ENCODE measurements at regions not wholly inside any gene's neighbourhood (a gene's known extent, or its start where the extent isn't known, plus 50 kb on each side); places are given as distances from the start of the nearest gene placed in this dataset.

DNA sequence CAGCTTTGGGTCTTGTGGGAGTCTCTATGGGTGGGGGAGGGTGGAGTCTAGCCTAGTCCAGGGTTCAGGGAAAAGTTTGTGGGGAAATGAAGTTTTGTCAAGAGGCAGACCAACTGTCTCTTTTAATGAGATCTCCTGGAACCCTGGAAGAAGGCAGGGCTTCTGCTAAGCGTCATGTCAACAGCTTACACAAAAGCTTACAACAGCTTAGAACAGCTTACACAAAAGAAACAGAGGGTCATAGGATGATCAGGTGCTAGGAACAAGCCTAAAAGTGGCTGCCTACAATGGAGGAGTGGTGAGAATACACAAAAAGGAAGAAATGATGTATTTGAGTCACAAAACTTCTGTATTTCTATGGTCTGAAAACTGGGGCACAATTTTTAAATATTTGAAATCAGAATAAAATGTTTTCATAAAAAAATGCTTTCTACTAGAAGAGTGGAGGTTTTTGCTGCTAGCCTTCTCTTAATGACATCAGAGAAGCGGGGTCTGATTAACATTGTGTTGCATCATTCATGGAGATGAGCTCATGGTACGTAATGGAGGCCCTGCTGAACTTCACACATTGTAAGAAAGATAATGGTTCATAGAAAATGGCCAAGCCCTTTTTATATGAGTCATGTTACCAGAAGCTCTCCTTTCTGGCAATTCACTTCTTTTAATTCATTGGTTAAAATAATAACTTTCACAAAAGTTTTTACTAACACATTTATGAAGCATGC, 351.0 kb downstream of the PIK3C3 start:
- in situ Hi-C loops (cut with MboI; ENCODE audit: low pct_ligation_motif_present in 1 of 4, low pct_unique_long_range_greater_than_20kb in 1 of 4, low sequenced_read_pairs in 3 of 4) (loop anchor here in 1 of 4 donors (25.0 kb wide), 1 partner anchor 1256 kb away; no protein-coding TSS in a partner anchor), intact Hi-C loops (cut with DNase I; ENCODE audit: low total_unique reads) (no loop called here)
- H3K36me3 ChIP-seq, result no peaks in the 10 kb centered on the region
- no peak overlapping the region for H3K4me3 ChIP-seq
- TF ChIP-seq EP300 (IDR thresholded peaks at IDR 0.05; ENCODE audit: low read depth) (no peak), POLR2A (IDR thresholded peaks at IDR 0.05) (no peak), POLR2AphosphoS5 (IDR thresholded peaks at IDR 0.05) (no peak)
- TF ChIP-seq, protein P1, sequence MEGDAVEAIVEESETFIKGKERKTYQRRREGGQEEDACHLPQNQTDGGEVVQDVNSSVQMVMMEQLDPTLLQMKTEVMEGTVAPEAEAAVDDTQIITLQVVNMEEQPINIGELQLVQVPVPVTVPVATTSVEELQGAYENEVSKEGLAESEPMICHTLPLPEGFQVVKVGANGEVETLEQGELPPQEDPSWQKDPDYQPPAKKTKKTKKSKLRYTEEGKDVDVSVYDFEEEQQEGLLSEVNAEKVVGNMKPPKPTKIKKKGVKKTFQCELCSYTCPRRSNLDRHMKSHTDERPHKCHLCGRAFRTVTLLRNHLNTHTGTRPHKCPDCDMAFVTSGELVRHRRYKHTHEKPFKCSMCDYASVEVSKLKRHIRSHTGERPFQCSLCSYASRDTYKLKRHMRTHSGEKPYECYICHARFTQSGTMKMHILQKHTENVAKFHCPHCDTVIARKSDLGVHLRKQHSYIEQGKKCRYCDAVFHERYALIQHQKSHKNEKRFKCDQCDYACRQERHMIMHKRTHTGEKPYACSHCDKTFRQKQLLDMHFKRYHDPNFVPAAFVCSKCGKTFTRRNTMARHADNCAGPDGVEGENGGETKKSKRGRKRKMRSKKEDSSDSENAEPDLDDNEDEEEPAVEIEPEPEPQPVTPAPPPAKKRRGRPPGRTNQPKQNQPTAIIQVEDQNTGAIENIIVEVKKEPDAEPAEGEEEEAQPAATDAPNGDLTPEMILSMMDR (IDR thresholded peaks at IDR 0.05), result no peak
- no peaks in the 10 kb centered on the region for H3K9me3 ChIP-seq
- DNase-seq, result no peak
- no peak overlapping the region for H3K27ac ChIP-seq
- no peaks in the 10 kb centered on the region for H3K4me1 ChIP-seq
- WGBS, 2 donors (ENCODE audit: low coverage in 1 of 2), result 68 to 71% methylated on average over 2 to 3 of the region's 3 CpGs
- H3K27me3 ChIP-seq, result no peaks in the 10 kb centered on the region

DNA sequence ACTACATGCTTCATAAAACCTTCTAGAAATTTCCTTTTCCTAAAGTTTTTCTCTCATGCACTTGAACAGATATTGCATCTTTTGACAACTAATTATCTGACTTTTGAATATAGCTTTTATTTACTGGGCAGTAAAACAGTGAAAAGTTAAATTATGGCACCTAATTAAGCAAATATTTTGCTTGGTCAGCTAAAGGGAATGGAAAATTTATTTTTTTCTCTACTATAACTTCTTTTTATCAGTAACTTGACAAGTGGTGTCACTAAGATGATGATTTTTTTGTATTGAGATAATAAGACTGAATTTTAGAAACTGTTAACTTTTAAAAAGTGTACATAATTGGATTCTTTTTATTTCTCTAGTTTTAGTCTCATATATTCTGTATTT, 351.6 kb downstream of the PIK3C3 start:
- DNase-seq, result no peak
- in situ Hi-C loops (cut with MboI; ENCODE audit: low pct_ligation_motif_present in 1 of 4, low pct_unique_long_range_greater_than_20kb in 1 of 4, low sequenced_read_pairs in 3 of 4), result loop anchor here in 1 of 4 donors (25.0 kb wide), 1 partner anchor 1256 kb away; no protein-coding TSS in a partner anchor
- intact Hi-C loops (cut with DNase I; ENCODE audit: low total_unique reads), result no loop called here

DNA sequence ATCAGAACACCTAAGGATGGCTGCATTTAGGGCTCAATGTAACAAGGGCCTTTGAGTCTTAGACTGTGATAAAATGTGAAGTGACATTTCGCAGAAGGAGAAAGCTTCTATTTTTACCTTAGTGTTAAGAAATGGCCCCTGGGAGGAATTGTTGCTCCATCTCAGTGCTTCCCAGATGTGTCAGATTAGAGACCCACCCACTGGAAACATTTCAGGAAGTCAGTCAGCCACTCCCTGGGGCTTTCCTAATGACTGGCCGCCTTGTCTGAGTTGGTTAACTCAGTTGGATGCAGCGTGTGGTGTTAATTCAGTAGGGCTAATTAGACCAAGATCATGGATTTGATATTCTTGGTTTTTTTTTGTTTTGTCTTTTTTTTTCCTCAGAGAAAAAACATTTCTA, 355.9 kb downstream of the PIK3C3 start:
- H3K27me3 ChIP-seq, result peaks cover 3% of the 10 kb centered on the region
- DNase-seq, result no peak
- no peaks in the 10 kb centered on the region for H3K4me1 ChIP-seq
- H3K36me3 ChIP-seq, result no peaks in the 10 kb centered on the region
- 33 to 76% methylated on average over 2 to 3 of the region's 3 CpGs for WGBS, 2 donors (ENCODE audit: low coverage in 1 of 2)
- TF ChIP-seq, protein P1 (IDR thresholded peaks at IDR 0.05), result no peak
- TF ChIP-seq EP300 (IDR thresholded peaks at IDR 0.05; ENCODE audit: low read depth) (no peak), POLR2AphosphoS5 (IDR thresholded peaks at IDR 0.05) (no peak), POLR2A (IDR thresholded peaks at IDR 0.05) (no peak)
- no peak overlapping the region for H3K27ac ChIP-seq
- H3K9me3 ChIP-seq, result no peaks in the 10 kb centered on the region
- in situ Hi-C loops (cut with MboI; ENCODE audit: low pct_ligation_motif_present in 1 of 4, low pct_unique_long_range_greater_than_20kb in 1 of 4, low sequenced_read_pairs in 3 of 4), result loop anchor here in 1 of 4 donors (25.0 kb wide), 1 partner anchor 1251 kb away; no protein-coding TSS in a partner anchor
- no peak overlapping the region for H3K4me3 ChIP-seq
- intact Hi-C loops (cut with DNase I; ENCODE audit: low total_unique reads), result no loop called here

More for the DNA sequence above, 351.6 kb downstream of the PIK3C3 start:
- Histone ChIP-seq H3K36me3 (no peaks in the 10 kb centered on the region), H3K27ac (no peak overlapping the region), H3K4me3 (no peak overlapping the region), H3K4me1 (no peaks in the 10 kb centered on the region), H3K27me3 (no peaks in the 10 kb centered on the region), H3K9me3 (no peaks in the 10 kb centered on the region)
- TF ChIP-seq POLR2AphosphoS5 (IDR thresholded peaks at IDR 0.05), result no peak

DNA sequence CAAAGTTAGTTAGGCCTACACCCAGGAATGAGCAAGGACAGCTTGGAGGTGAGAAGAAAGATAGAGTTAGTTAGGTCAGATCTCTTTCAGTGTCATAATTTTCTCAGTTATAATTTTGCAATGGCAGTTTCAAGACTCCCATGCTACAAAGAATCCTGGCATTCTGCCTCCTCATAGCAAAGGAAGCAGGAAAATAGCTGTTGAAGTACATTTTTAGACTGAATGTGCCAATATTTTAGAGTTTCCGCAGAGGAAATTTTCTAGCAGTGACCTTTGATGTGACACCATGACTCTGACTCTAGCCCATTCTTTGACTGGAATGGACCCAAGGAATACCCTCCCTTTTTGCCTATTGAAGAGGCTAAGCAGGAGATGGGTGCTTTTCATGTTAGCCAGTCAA, 371.7 kb downstream of the PIK3C3 start:
- H3K27me3 ChIP-seq, result no peaks in the 10 kb centered on the region
- H3K36me3 ChIP-seq, result no peaks in the 10 kb centered on the region
- in situ Hi-C loops (cut with MboI; ENCODE audit: low pct_ligation_motif_present in 1 of 4, low pct_unique_long_range_greater_than_20kb in 1 of 4, low sequenced_read_pairs in 3 of 4) (no loop called here), intact Hi-C loops (cut with DNase I; ENCODE audit: low total_unique reads) (no loop called here)
- no peak overlapping the region for H3K27ac ChIP-seq
- no peaks in the 10 kb centered on the region for H3K4me1 ChIP-seq
- no peaks in the 10 kb centered on the region for H3K9me3 ChIP-seq
- TF ChIP-seq, protein P1 (IDR thresholded peaks at IDR 0.05), result no peak
- TF ChIP-seq POLR2A (IDR thresholded peaks at IDR 0.05) (no peak), POLR2AphosphoS5 (IDR thresholded peaks at IDR 0.05) (no peak), EP300 (IDR thresholded peaks at IDR 0.05; ENCODE audit: low read depth) (no peak)
- DNase-seq, result no peak
- 63% methylated on average over 1 of the region's 1 CpG; no CpG with 5 or more reads in 1 of the 2 donors for WGBS, 2 donors (ENCODE audit: low coverage in 1 of 2)
- no peak overlapping the region for H3K4me3 ChIP-seq
